A549 (cell line): ENCODE measurements at regions not wholly inside any gene's neighbourhood (a gene's known extent, or its start where the extent isn't known, plus 50 kb on each side); places are given as distances from the start of the nearest gene placed in this dataset.

Source experiments
- ATAC-seq, 2 experiments: fragments of 200-7000 bp in 1 of 2; fragments of >200 bp in 1 of 2; cut with Nextera tagmentation in 1 of 2; cut with Tn5 transposase in 1 of 2; 3 replicates each; pipeline versions ENCODE4 v1.8.0 to v1.9.1; 2018 to 2020; ENCODE audit warnings: mild to moderate bottlenecking in 1 of 2, moderate library complexity in 1 of 2
- CTCF ChIA-PET: fragments of 300-600 bp; sonication (Branson Sonifier 250); formaldehyde crosslinking; extraction: SDS; loops from one replicate; lab custom pipeline; 2021; ENCODE audit warnings: antibody characterized with exemption, inconsistent platforms; lab: Yijun Ruan, JAX
- POLR2A ChIA-PET: fragments of 350-600 bp; formaldehyde crosslinking; extraction: SDS; loops from one replicate; lab custom pipeline; 2021; ENCODE audit warnings: antibody characterized with exemption, inconsistent platforms; lab: Yijun Ruan, JAX
- DNase-seq, 2 experiments: peaks; one replicate each; pipeline versions ENCODE4 v3.0.0 to v3.0.0-alpha.2; 2011 to 2016; ENCODE audit warnings: low read depth in 1 of 2, low spot score in 1 of 2
- FAIRE-seq: peaks from 2 replicates; lab custom pipeline; 2011; peaks lifted over from hg19 to GRCh38; lab: Jason Lieb, UNC
- H3K27ac ChIP-seq, 2 experiments: fragments of >200 bp; sonication (Bioruptor Twin); formaldehyde crosslinking; 3 replicates each; pipeline ENCODE4 v1.5.1; 2016 to 2017
- H3K4me1 ChIP-seq: fragments of >200 bp; sonication (Bioruptor Twin); formaldehyde crosslinking; 3 replicates; pipeline ENCODE4 v1.6.1; 2016
- H3K4me2 ChIP-seq: fragments of >200 bp; sonication (Bioruptor Twin); formaldehyde crosslinking; 3 replicates; pipeline ENCODE4 v1.6.1; 2016
- H3K4me3 ChIP-seq: fragments of >200 bp; sonication (Bioruptor Twin); formaldehyde crosslinking; 3 replicates; pipeline ENCODE4 v1.5.1; 2016
- H3K9me3 ChIP-seq: fragments of >200 bp; sonication (Bioruptor Twin); formaldehyde crosslinking; 3 replicates; pipeline ENCODE4 v1.6.1; 2016
- CBX2 ChIP-seq: fragments of 200-600 bp; sonication (generic); IDR thresholded peaks from 2 replicates; pipeline ENCODE4 v1.6.1; 2016; ENCODE audit warnings: low read depth, mild to moderate bottlenecking, borderline replicate concordance
- CBX8 ChIP-seq: fragments of 200-600 bp; sonication (generic); IDR thresholded peaks from 2 replicates; pipeline ENCODE4 v1.6.1; 2016
- CEBPB ChIP-seq, 2 experiments: fragments of >200 bp in 1 of 2; sonication (Bioruptor Twin) in 1 of 2; formaldehyde crosslinking in 1 of 2; IDR thresholded peaks; 2 replicates each; pipeline ENCODE4 v1.6.1; 2012 to 2016
- EP300 ChIP-seq, 2 experiments: fragments of >200 bp; sonication (Bioruptor Twin); formaldehyde crosslinking; IDR thresholded peaks; 2 replicates in 1 of 2; 3 replicates in 1 of 2; pipeline ENCODE4 v1.6.1; 2016 to 2017
- HDAC2 ChIP-seq: fragments of 200-600 bp; sonication (generic); IDR thresholded peaks from 2 replicates; pipeline ENCODE4 v1.6.1; 2016
- HES2 ChIP-seq: fragments of >200 bp; sonication (Bioruptor Twin); formaldehyde crosslinking; IDR thresholded peaks from 2 replicates; pipeline ENCODE4 v1.6.1; 2016
- HEYL ChIP-seq: fragments of 250-450 bp; sonication (Bioruptor Pico); IDR thresholded peaks from 2 replicates; pipeline ENCODE4 v1.8.0; 2021; ENCODE audit warnings: mild to moderate bottlenecking, moderate library complexity
- HMGXB4 ChIP-seq: fragments of 250-450 bp; sonication (Bioruptor Pico); IDR thresholded peaks from 2 replicates; pipeline ENCODE4 v1.5.0; 2021; ENCODE audit warnings: mild to moderate bottlenecking, moderate library complexity, borderline replicate concordance
- JUNB ChIP-seq: fragments of >200 bp; sonication (Bioruptor Twin); formaldehyde crosslinking; IDR thresholded peaks from 2 replicates; pipeline ENCODE4 v1.6.1; 2016
- KDM1A ChIP-seq: fragments of 200-600 bp; sonication (generic); IDR thresholded peaks from 2 replicates; pipeline ENCODE4 v1.6.1; 2016; ENCODE audit warnings: low read depth, mild to moderate bottlenecking
- MAX ChIP-seq: IDR thresholded peaks from 2 replicates; pipeline ENCODE4 v1.6.1; 2012
- MYC ChIP-seq: IDR thresholded peaks from 2 replicates; pipeline ENCODE4 v1.6.1; 2012; ENCODE audit warnings: mild to moderate bottlenecking, inconsistent platforms, low read length, improper control_type of control experiment, borderline replicate concordance
- NFE2L2 ChIP-seq: fragments of 150-350 bp; conservative IDR thresholded peaks from 2 replicates; pipeline ENCODE4 v1.6.1; 2014; ENCODE audit warnings: low read length
- NR3C1 ChIP-seq: fragments of >200 bp; sonication (Bioruptor Twin); formaldehyde crosslinking; IDR thresholded peaks from 3 replicates; pipeline ENCODE4 v1.6.1; 2017
- PBX3 ChIP-seq: IDR thresholded peaks from 2 replicates; pipeline ENCODE4 v1.6.1; 2012
- POLR2A ChIP-seq: IDR thresholded peaks from 2 replicates; pipeline ENCODE4 v1.6.1; 2012; ENCODE audit warnings: mild to moderate bottlenecking, low read length
- RCOR1 ChIP-seq: fragments of 150-350 bp; IDR thresholded peaks from 2 replicates; pipeline ENCODE4 v1.6.1; 2014; ENCODE audit warnings: antibody characterized with exemption, low read length, low read depth
- REST ChIP-seq: fragments of 200-600 bp; sonication (generic); IDR thresholded peaks from 2 replicates; pipeline ENCODE4 v1.6.1; 2016; ENCODE audit warnings: antibody characterized with exemption, mild to moderate bottlenecking, moderate library complexity
- RFX5 ChIP-seq: fragments of 450-650 bp; IDR thresholded peaks from 2 replicates; pipeline ENCODE4 v1.7.1; 2014; ENCODE audit warnings: antibody characterized with exemption, mild to moderate bottlenecking, moderate library complexity
- RNF2 ChIP-seq: fragments of 200-600 bp; sonication (generic); IDR thresholded peaks from 2 replicates; pipeline ENCODE4 v1.6.1; 2016; ENCODE audit warnings: low read depth, mild to moderate bottlenecking, antibody characterized with exemption, moderate library complexity, borderline replicate concordance
- TP53 ChIP-seq: fragments of 250-450 bp; sonication (Bioruptor Pico); IDR thresholded peaks from 2 replicates; pipeline ENCODE4 v1.5.0; 2021; ENCODE audit warnings: mild to moderate bottlenecking, moderate library complexity
- USF2 ChIP-seq: fragments of 450-650 bp; IDR thresholded peaks from 2 replicates; pipeline ENCODE4 v1.6.1; 2014; ENCODE audit warnings: antibody characterized with exemption
- ZC3H11A ChIP-seq: fragments of 450-650 bp; IDR thresholded peaks from 2 replicates; pipeline ENCODE4 v1.6.1; 2014; ENCODE audit warnings: antibody characterized with exemption, mild to moderate bottlenecking
- ZNF302 ChIP-seq: fragments of 250-450 bp; sonication (Bioruptor Pico); IDR thresholded peaks from 2 replicates; pipeline ENCODE4 v1.9.0; 2021; ENCODE audit warnings: inconsistent platforms, mild to moderate bottlenecking, moderate library complexity
- WGBS: methylation state at CpG from one replicate; pipeline ENCODE4 v1.1.6; 2017; ENCODE audit errors: missing lambda C conversion rate; 5-methylcytosine and 5-hydroxymethylcytosine counted together

- TF ChIP-seq HMGXB4 (CRISPR knock-in tag), result no peak
Observed at GRCh38 chr4:108276690-108277089, 108.0 kb upstream of the LEF1 start (continued).

- ChIA-PET CTCF (no interaction called here), POLR2A (no interaction called here)
- Histone ChIP-seq H3K4me3 (no peak overlapping the region), H3K27ac (no peak overlapping the region), H3K4me2 (no peak overlapping the region), H3K4me1 (no peaks in the 10 kb centered on the region), H3K9me3 (no peaks in the 10 kb centered on the region)
- ATAC-seq (no peak), FAIRE-seq (no peak), DNase-seq (no peak)
- no peak for TF ChIP-seq EP300 (IDR thresholded peaks at IDR 0.05)
Observed at GRCh38 chr4:108272986-108273385, 104.3 kb upstream of the LEF1 start.

GRCh38 chr4:108272561-108272960, 103.8 kb upstream of the LEF1 start:
- ATAC-seq (no peak), DNase-seq (no peak), FAIRE-seq (no peak)
- Histone ChIP-seq H3K4me3 (no peak overlapping the region), H3K9me3 (no peaks in the 10 kb centered on the region), H3K4me2 (no peak overlapping the region), H3K4me1 (no peaks in the 10 kb centered on the region), H3K27ac (no peak overlapping the region)
- POLR2A ChIA-PET, result no interaction called here
- no peak for TF ChIP-seq ZNF302 (CRISPR knock-in tag)
- TF ChIP-seq RFX5, result no peak
- TF ChIP-seq TP53 (CRISPR knock-in tag), result no peak
- WGBS, result 10% methylated on average over 2 of the region's 2 CpGs
- CTCF ChIA-PET, result no interaction called here

- ATAC-seq (no peak), FAIRE-seq (no peak), DNase-seq (no peak)
- 12% methylated on average over 3 of the region's 3 CpGs for WGBS
- no peak overlapping the region for H3K4me3 ChIP-seq
- ChIA-PET CTCF (no interaction called here), POLR2A (no interaction called here)
- no peak overlapping the region for H3K4me2 ChIP-seq
- no peak for TF ChIP-seq HMGXB4 (CRISPR knock-in tag)
- no peak for TF ChIP-seq MAX
- TF ChIP-seq PBX3, result no peak
- no peak for TF ChIP-seq JUNB
- TF ChIP-seq NR3C1, result no peak
- no peak for TF ChIP-seq HDAC2
- no peak for TF ChIP-seq ZC3H11A
- no peak for TF ChIP-seq REST
- no peak for TF ChIP-seq USF2
- TF ChIP-seq HES2, result no peak
- TF ChIP-seq RCOR1, result no peak
- TF ChIP-seq NFE2L2, result no peak
- no peak for TF ChIP-seq MYC
- no peak for TF ChIP-seq HEYL (CRISPR knock-in tag)
- no peak for TF ChIP-seq CBX8
- no peak for TF ChIP-seq CEBPB (IDR thresholded peaks at IDR 0.05)
- no peak for TF ChIP-seq RNF2
- no peak for TF ChIP-seq KDM1A
- no peak for TF ChIP-seq POLR2A
- TF ChIP-seq CBX2, result no peak
- H3K4me1 ChIP-seq, result no peaks in the 10 kb centered on the region
- no peaks in the 10 kb centered on the region for H3K9me3 ChIP-seq
- H3K27ac ChIP-seq, result no peak overlapping the region
Observed at GRCh38 chr4:108272046-108272445, 103.3 kb upstream of the LEF1 start.
